Activated naive CD4-positive, alpha-beta T cell treated with anti-CD3 and anti-CD28 coated beads for 36 hours (primary cell): ENCODE measurements at regions not wholly inside any gene's neighbourhood (a gene's known extent, or its start where the extent isn't known, plus 50 kb on each side); places are given as distances from the start of the nearest gene placed in this dataset.

ENCODE experiments used
- CTCF ChIA-PET: fragments of 350-600 bp; sonication (Branson Sonifier 250); formaldehyde crosslinking; loops from one replicate; lab custom pipeline; 2021; ENCODE audit warnings: antibody characterized with exemption; lab: Charles Lee
- DNase-seq: peaks from one replicate; pipeline ENCODE4 v3.0.0-alpha.2; 2020
- H3K27ac Mint-ChIP-seq: one replicate; pipeline ENCODE4 v1.8.0; 2021; ENCODE audit warnings: mild to moderate bottlenecking, mixed read lengths
- H3K27me3 Mint-ChIP-seq: one replicate; pipeline ENCODE4 v1.8.0; 2021; ENCODE audit warnings: low read depth, mixed read lengths
- H3K36me3 Mint-ChIP-seq: one replicate; pipeline ENCODE4 v1.8.0; 2021; ENCODE audit warnings: low read depth, mixed read lengths
- H3K4me1 Mint-ChIP-seq: one replicate; pipeline ENCODE4 v1.8.0; 2021; ENCODE audit warnings: low read depth, mixed read lengths
- H3K4me3 Mint-ChIP-seq: one replicate; pipeline ENCODE4 v1.8.0; 2021; ENCODE audit warnings: mild to moderate bottlenecking, moderate library complexity, mixed read lengths
- H3K9me3 Mint-ChIP-seq: one replicate; pipeline ENCODE4 v1.8.0; 2021; ENCODE audit warnings: mixed read lengths
- intact Hi-C: fragments of 100-400 bp; cut with micrococcal nuclease; formaldehyde crosslinking; loops from one replicate; pipeline ENCODE4 v1.15.1; 2023

- Mint-ChIP-seq H3K36me3 (no peaks in the 10 kb centered on the region), H3K4me3 (no peak overlapping the region), H3K27me3 (no peaks in the 10 kb centered on the region), H3K9me3 (peaks cover 9% of the 10 kb centered on the region), H3K4me1 (no peaks in the 10 kb centered on the region), H3K27ac (no peak overlapping the region)
- CTCF ChIA-PET, result no interaction called here
- intact Hi-C loops, result no loop called here
- DNase-seq, result no peak
These were observed 88.4 kb downstream of the CTTN start for GRCh38 chr11:70486731-70487130.

GRCh38 chr11:70487160-70487559, 88.8 kb downstream of the CTTN start:
- CTCF ChIA-PET, result no interaction called here
- Mint-ChIP-seq H3K27me3 (no peaks in the 10 kb centered on the region), H3K9me3 (peaks cover 9% of the 10 kb centered on the region), H3K4me1 (no peaks in the 10 kb centered on the region), H3K4me3 (no peak overlapping the region), H3K27ac (no peak overlapping the region), H3K36me3 (no peaks in the 10 kb centered on the region)
- intact Hi-C loops, result no loop called here
- no peak for DNase-seq

GRCh38 chr11:70487756-70488155, 89.4 kb downstream of the CTTN start:
- peaks cover 9% of the 10 kb centered on the region for H3K9me3 Mint-ChIP-seq
- no peak for DNase-seq
- no peak overlapping the region for H3K27ac Mint-ChIP-seq
- H3K36me3 Mint-ChIP-seq, result no peaks in the 10 kb centered on the region
- H3K4me1 Mint-ChIP-seq, result no peaks in the 10 kb centered on the region
- no peak overlapping the region for H3K4me3 Mint-ChIP-seq
- H3K27me3 Mint-ChIP-seq, result no peaks in the 10 kb centered on the region
- intact Hi-C loops, result no loop called here
- CTCF ChIA-PET, result no interaction called here

GRCh38 chr11:70488171-70488703, 89.9 kb downstream of the CTTN start:
- intact Hi-C loops, result no loop called here
- CTCF ChIA-PET, result no interaction called here
- H3K27me3 Mint-ChIP-seq, result no peaks in the 10 kb centered on the region
- H3K9me3 Mint-ChIP-seq, result peaks cover 9% of the 10 kb centered on the region
- no peaks in the 10 kb centered on the region for H3K36me3 Mint-ChIP-seq
- DNase-seq, result no peak
- H3K27ac Mint-ChIP-seq, result no peak overlapping the region
- H3K4me3 Mint-ChIP-seq, result no peak overlapping the region
- no peaks in the 10 kb centered on the region for H3K4me1 Mint-ChIP-seq

DNA sequence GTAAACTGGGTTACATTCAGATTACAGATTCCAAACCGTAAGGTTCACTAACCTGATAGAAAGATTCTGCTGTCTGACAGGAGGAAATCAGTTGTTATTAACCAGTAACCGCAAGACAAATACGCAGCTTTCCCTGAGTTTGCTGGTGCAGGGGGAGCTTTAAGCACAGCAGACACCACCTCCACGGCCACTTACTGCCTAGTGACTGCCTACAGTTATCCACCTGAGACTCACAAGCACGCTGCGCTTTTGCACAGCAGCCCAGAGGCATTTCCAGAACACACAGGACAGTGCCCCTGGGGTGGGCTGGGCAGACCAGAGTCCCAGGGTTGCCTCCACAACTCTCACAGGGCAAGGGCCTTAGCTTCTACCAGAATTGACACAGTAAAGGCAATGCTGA, 90.9 kb downstream of the CTTN start:
- no peak for DNase-seq
- Mint-ChIP-seq H3K4me1 (no peaks in the 10 kb centered on the region), H3K9me3 (peaks cover 9% of the 10 kb centered on the region), H3K27ac (no peak overlapping the region), H3K36me3 (no peaks in the 10 kb centered on the region), H3K4me3 (no peak overlapping the region), H3K27me3 (no peaks in the 10 kb centered on the region)
- CTCF ChIA-PET, result no interaction called here
- intact Hi-C loops, result no loop called here

- H3K36me3 Mint-ChIP-seq, result no peaks in the 10 kb centered on the region
- CTCF ChIA-PET, result no interaction called here
- no peaks in the 10 kb centered on the region for H3K27me3 Mint-ChIP-seq
- no peak overlapping the region for H3K4me3 Mint-ChIP-seq
- intact Hi-C loops, result no loop called here
- DNase-seq, result no peak
- no peak overlapping the region for H3K27ac Mint-ChIP-seq
- no peaks in the 10 kb centered on the region for H3K4me1 Mint-ChIP-seq
- H3K9me3 Mint-ChIP-seq, result peaks cover 9% of the 10 kb centered on the region
These were observed 91.9 kb downstream of the CTTN start for GRCh38 chr11:70490208-70490607.

DNA sequence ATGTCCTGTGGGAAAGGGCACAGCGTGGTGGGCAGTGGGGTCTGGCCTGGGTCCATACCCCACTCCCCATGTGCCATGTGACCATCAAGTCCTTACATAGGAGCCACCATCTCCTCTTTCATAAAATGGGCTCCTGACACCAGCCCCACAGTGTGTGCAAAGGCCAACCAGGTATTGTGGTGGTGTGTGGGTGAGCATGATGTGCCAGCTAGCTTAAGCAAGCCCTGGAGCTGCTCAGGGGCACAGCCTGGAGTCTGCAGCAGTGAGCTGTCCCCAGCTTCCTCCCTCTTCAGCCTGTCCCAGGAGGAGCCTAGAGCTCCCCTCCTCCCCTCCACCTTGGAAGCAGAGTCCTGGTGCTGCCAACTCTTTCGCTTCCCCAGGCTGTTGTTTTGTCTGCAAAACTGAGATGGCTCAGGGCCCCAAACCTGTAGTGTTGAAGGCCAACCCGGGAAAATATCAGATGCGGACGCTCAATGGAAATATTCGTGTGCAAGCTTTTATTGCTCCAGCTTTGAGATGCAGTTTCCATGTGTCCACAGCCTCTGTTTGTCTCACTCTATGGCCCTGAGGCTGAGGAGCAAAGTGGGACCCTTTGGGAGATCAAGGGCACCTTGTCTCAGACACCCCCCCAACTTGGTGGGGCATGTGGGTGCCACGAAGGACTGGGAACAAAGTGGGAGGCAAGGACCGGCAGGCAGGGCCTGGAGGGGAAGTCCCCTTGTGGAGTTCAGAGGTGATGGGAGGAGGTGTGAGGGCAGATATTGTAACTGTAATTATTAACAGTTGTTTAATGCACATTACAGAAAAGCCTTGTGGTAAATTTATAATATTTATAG, 92.6 kb downstream of the CTTN start:
- Mint-ChIP-seq H3K4me3 (no peak overlapping the region), H3K27ac (no peak overlapping the region), H3K36me3 (no peaks in the 10 kb centered on the region), H3K9me3 (peaks cover 9% of the 10 kb centered on the region), H3K27me3 (no peaks in the 10 kb centered on the region), H3K4me1 (no peaks in the 10 kb centered on the region)
- intact Hi-C loops, result no loop called here
- DNase-seq, result no peak
- CTCF ChIA-PET, result interaction anchor here (0.6 kb wide), 1 partner anchor 20 kb away, joined by 4 read pairs; no protein-coding TSS in a partner anchor

GRCh38 chr11:70491696-70492472, 93.6 kb downstream of the CTTN start:
- Mint-ChIP-seq H3K27ac (no peak overlapping the region), H3K36me3 (no peaks in the 10 kb centered on the region), H3K4me3 (no peak overlapping the region), H3K27me3 (no peaks in the 10 kb centered on the region), H3K9me3 (peaks cover 9% of the 10 kb centered on the region), H3K4me1 (no peaks in the 10 kb centered on the region)
- intact Hi-C loops, result no loop called here
- no peak for DNase-seq
- CTCF ChIA-PET, result interaction anchor here (0.6 kb wide), 1 partner anchor 21 kb away, joined by 4 read pairs; no protein-coding TSS in a partner anchor

DNA sequence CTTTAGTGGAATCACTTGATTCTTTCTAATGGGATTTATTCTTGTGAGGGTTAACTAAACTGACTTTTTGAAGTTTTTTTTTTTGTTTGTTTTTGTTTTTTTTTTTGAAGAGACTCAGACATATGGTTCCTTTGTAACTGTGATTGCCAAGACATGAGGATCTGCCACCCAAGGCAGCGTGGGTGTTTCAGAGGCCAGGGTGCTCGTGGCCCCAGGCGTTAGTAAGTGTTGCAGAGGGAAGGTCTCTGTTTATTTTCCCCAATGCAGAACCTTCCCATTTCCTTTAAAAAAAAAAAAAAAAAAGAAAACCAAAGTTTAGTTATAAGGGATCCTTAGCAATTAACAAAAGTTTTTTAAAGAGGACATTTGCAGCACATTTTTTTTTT, 94.8 kb downstream of the CTTN start:
- CTCF ChIA-PET, result no interaction called here
- intact Hi-C loops, result no loop called here
- Mint-ChIP-seq H3K9me3 (peaks cover 9% of the 10 kb centered on the region), H3K4me1 (no peaks in the 10 kb centered on the region), H3K36me3 (no peaks in the 10 kb centered on the region), H3K27me3 (no peaks in the 10 kb centered on the region), H3K4me3 (no peak overlapping the region), H3K27ac (no peak overlapping the region)
- no peak for DNase-seq

DNA sequence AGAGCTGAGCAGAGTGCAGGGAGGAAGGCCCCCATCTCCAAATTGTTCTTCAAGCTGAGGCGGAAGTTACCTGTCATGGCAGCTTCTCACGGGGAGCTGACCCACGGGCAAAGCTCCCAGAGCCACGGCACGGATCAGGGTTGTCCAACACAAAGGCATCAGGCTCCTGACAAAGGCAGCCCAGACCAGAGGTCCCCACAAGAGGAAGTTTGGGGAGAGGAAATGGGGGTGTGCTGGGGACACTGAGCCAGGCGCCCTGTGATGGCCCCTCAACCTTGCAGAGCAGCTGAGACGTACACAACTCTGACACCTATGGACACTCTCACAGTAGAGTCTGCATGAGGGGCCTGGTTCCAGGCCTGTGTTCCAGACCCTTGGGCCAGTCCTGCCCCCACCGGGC, 95.6 kb downstream of the CTTN start:
- intact Hi-C loops, result no loop called here
- no peak overlapping the region for H3K4me3 Mint-ChIP-seq
- H3K27ac Mint-ChIP-seq, result no peak overlapping the region
- CTCF ChIA-PET, result no interaction called here
- no peaks in the 10 kb centered on the region for H3K4me1 Mint-ChIP-seq
- H3K27me3 Mint-ChIP-seq, result no peaks in the 10 kb centered on the region
- no peak for DNase-seq
- H3K9me3 Mint-ChIP-seq, result peaks cover 7% of the 10 kb centered on the region
- no peaks in the 10 kb centered on the region for H3K36me3 Mint-ChIP-seq

- peaks cover 7% of the 10 kb centered on the region for H3K9me3 Mint-ChIP-seq
- H3K4me1 Mint-ChIP-seq, result no peaks in the 10 kb centered on the region
These were observed 96.4 kb downstream of the CTTN start for GRCh38 chr11:70494559-70495350.

More at GRCh38 chr11:70494559-70495350, 96.4 kb downstream of the CTTN start:
- no peak for DNase-seq
- CTCF ChIA-PET, result no interaction called here
- H3K36me3 Mint-ChIP-seq, result no peaks in the 10 kb centered on the region
- H3K4me3 Mint-ChIP-seq, result no peak overlapping the region
- intact Hi-C loops, result no loop called here
- no peaks in the 10 kb centered on the region for H3K27me3 Mint-ChIP-seq
- H3K27ac Mint-ChIP-seq, result no peak overlapping the region
